ENCODE measurements at regions not wholly inside any gene's neighbourhood (a gene's known extent, or its start where the extent isn't known, plus 50 kb on each side); places are given as distances from the start of the nearest gene placed in this dataset.
A peak's percentile ranks its signal among the peaks of the same experiment; 100 is the strongest.

DNA sequence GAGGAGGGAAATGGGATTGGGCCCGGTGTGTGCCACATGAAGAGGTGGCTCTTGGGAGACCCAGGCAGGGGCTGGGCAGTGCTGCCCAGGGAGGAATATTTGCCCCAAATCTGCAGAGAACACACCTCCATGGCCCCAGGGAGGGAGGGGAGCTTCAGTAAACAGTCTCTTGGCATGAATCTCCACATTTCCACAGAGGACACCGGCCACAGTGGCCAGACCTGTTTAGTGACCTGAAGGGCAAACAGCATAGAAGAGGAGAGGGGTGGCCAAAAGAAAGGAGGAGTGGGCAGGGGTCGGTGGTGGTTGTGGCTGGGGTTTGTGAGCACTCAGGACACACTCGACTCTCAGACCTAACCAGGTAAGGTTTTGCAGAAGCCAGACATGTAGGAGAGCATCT is 54.0 kb upstream of the IFFO2 start:
- no peaks in the 10 kb centered on the region for H3K36me3 ChIP-seq (ENCODE audit: control insufficient read depth in 1 of 2, insufficient read depth in 2 of 2, low read length in 2 of 2)
- peaks cover 39 to 94% of the 10 kb centered on the region in 2 experiments for H3K4me1 ChIP-seq (ENCODE audit: control insufficient read depth in 1 of 2, insufficient read depth in 2 of 2, low read length in 2 of 2)
- H3K9me2 ChIP-seq (ENCODE audit: insufficient read depth), result no peaks in the 10 kb centered on the region
- peak overlapping the region; percentile 72 for H3K9ac ChIP-seq (ENCODE audit: low read length)
- no TSS peak for BruUV-seq (replicated peaks)
- no peaks in the 10 kb centered on the region for H3K27me3 ChIP-seq (ENCODE audit: insufficient read depth, low read length)
- ChIA-PET RAD21 (ENCODE audit: low non-redundant PET in 1 of 2, low total read pairs in 2 of 2, uncharacterized antibody in 2 of 2, unreplicated experiment in 2 of 2) (interaction anchor here in 1 of 2 experiments (1.3 kb wide), 1 partner anchor 42 kb away, joined by 4 read pairs; no protein-coding TSS in a partner anchor), CTCF (interaction anchor here (0.7 kb wide), 1 partner anchor 97 kb away, joined by 3 read pairs; no protein-coding TSS in a partner anchor), POLR2A (interaction anchor here (1.0 kb wide), 1 partner anchor 11 kb away, joined by 3 read pairs; no protein-coding TSS in a partner anchor)
- no peak for DNase-seq (ENCODE audit: low read depth, low spot score)
- no peak overlapping the region for H2AFZ ChIP-seq (ENCODE audit: low read depth, low read length, poor library complexity, severe bottlenecking)
- peak overlapping the region; percentile 85 for H3K4me2 ChIP-seq (ENCODE audit: low read length)
- no peaks in the 10 kb centered on the region for H3K9me3 ChIP-seq (ENCODE audit: control insufficient read depth in 1 of 2, insufficient read depth in 1 of 2, low read depth in 1 of 2, low read length in 2 of 2)
- intact Hi-C loops (cut with micrococcal nuclease), result loop anchor here (5.0 kb wide), 1 partner anchor 108 kb away; the partner anchor contains the start of gene ALDH4A1
- H3K4me3 ChIP-seq (replicated peaks in 1 of 2; ENCODE audit: low read depth in 1 of 2, low read length in 2 of 2), result peak overlapping the region; percentile 8 to 47; a peak in 3 of 4 replicates
- no peaks in the 10 kb centered on the region for H4K20me1 ChIP-seq (ENCODE audit: insufficient read depth)
- peak overlapping the region; percentile 89 for H3K27ac ChIP-seq (ENCODE audit: low read depth, low read length)
- peak; percentile 27 for ATAC-seq
- no peaks in the 10 kb centered on the region for H3K79me2 ChIP-seq (ENCODE audit: insufficient read depth, low read length)
- TF ChIP-seq ZFX (IDR thresholded peaks at IDR 0.05) (no peak), RAD21 (IDR thresholded peaks at IDR 0.05; ENCODE audit: low read depth) (no peak), POLR2AphosphoS5 (IDR thresholded peaks at IDR 0.05; ENCODE audit: low read depth, low read length) (no peak), POLR2A (IDR thresholded peaks at IDR 0.05; ENCODE audit: borderline replicate concordance, extremely low read depth, insufficient read depth, insufficient read length) (no peak), CEBPB (IDR thresholded peaks at IDR 0.05; ENCODE audit: low read depth) (no peak), ZNF274 (IDR thresholded peaks at IDR 0.05; ENCODE audit: low read depth, low read length) (no peak), CBX3 (IDR thresholded peaks at IDR 0.05; ENCODE audit: low read depth) (no peak), REST (IDR thresholded peaks at IDR 0.05; ENCODE audit: low read depth) (no peak), FOSL1 (IDR thresholded peaks at IDR 0.05; ENCODE audit: low read depth) (no peak), SRF (IDR thresholded peaks at IDR 0.05; ENCODE audit: low read depth) (no peak), EZH2phosphoT487 (IDR thresholded peaks at IDR 0.05; ENCODE audit: borderline replicate concordance) (no peak), TCF7L2 (IDR thresholded peaks at IDR 0.05; ENCODE audit: borderline replicate concordance, extremely low read depth, insufficient read depth, insufficient read length) (no peak), JUND (IDR thresholded peaks at IDR 0.05) (no peak), SP1 (IDR thresholded peaks at IDR 0.05; ENCODE audit: low read depth) (no peak), EZH2 (IDR thresholded peaks at IDR 0.05) (no peak), ATF3 (IDR thresholded peaks at IDR 0.05) (no peak)
- TF ChIP-seq, protein P1, sequence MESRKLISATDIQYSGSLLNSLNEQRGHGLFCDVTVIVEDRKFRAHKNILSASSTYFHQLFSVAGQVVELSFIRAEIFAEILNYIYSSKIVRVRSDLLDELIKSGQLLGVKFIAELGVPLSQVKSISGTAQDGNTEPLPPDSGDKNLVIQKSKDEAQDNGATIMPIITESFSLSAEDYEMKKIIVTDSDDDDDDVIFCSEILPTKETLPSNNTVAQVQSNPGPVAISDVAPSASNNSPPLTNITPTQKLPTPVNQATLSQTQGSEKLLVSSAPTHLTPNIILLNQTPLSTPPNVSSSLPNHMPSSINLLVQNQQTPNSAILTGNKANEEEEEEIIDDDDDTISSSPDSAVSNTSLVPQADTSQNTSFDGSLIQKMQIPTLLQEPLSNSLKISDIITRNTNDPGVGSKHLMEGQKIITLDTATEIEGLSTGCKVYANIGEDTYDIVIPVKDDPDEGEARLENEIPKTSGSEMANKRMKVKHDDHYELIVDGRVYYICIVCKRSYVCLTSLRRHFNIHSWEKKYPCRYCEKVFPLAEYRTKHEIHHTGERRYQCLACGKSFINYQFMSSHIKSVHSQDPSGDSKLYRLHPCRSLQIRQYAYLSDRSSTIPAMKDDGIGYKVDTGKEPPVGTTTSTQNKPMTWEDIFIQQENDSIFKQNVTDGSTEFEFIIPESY (IDR thresholded peaks at IDR 0.05; ENCODE audit: extremely low read depth, insufficient replicate concordance, low read length), result no peak
- TF ChIP-seq, protein P2, sequence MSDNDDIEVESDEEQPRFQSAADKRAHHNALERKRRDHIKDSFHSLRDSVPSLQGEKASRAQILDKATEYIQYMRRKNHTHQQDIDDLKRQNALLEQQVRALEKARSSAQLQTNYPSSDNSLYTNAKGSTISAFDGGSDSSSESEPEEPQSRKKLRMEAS (IDR thresholded peaks at IDR 0.05), result no peak

All from HCT116 (cell line).